H1 (cell line): ENCODE measurements at regions not wholly inside any gene's neighbourhood (a gene's known extent, or its start where the extent isn't known, plus 50 kb on each side); places are given as distances from the start of the nearest gene placed in this dataset.

ENCODE experiments used
- CTCF ChIA-PET: fragments of 300-600 bp; sonication (Branson Sonifier 250); formaldehyde crosslinking; loops from one replicate; lab custom pipeline; 2021; ENCODE audit not compliant: partially characterized antibody; lab: Charles Lee
- POLR2A ChIA-PET: fragments of 300-600 bp; sonication (Branson Sonifier 250); formaldehyde crosslinking; loops from one replicate; lab custom pipeline; 2021; ENCODE audit warnings: inconsistent platforms; ENCODE audit not compliant: partially characterized antibody; lab: Charles Lee
- DNase-seq, 2 experiments: peaks; one replicate each; pipeline versions ENCODE4 v3.0.0 to v3.0.0-alpha.2; 2010 to 2022; ENCODE audit warnings: low spot score in 2 of 2, low read depth in 1 of 2, mixed read lengths in 1 of 2
- FAIRE-seq: peaks from 2 replicates; lab custom pipeline; 2011; peaks lifted over from hg19 to GRCh38; lab: Jason Lieb, UNC
- H2AFZ ChIP-seq: 2 replicates; pipeline ENCODE4 v1.8.1; 2012; ENCODE audit warnings: low read length, inconsistent platforms
- H2AK5ac ChIP-seq: 2 replicates; pipeline ENCODE4 v1.6.1; 2013; ENCODE audit warnings: low read depth, low read length
- H2BK120ac ChIP-seq: replicated peaks from 2 replicates; pipeline ENCODE3; 2013; ENCODE audit warnings: low read depth, low read length, inconsistent platforms
- H2BK12ac ChIP-seq: 2 replicates; pipeline ENCODE4 v1.6.1; 2013; ENCODE audit warnings: low read depth, low read length
- H2BK15ac ChIP-seq: 2 replicates; pipeline ENCODE4 v1.6.1; 2013; ENCODE audit warnings: low read length
- H2BK20ac ChIP-seq: 2 replicates; pipeline ENCODE4 v1.6.1; 2013; ENCODE audit warnings: low read length
- H2BK5ac ChIP-seq: 2 replicates; pipeline ENCODE4 v1.6.1; 2013; ENCODE audit warnings: low read depth, low read length
- H3K14ac ChIP-seq: 2 replicates; pipeline ENCODE4 v1.6.1; 2013; ENCODE audit warnings: inconsistent platforms; ENCODE audit not compliant: insufficient read length
- H3K18ac ChIP-seq: 2 replicates; pipeline ENCODE4 v1.6.1; 2013; ENCODE audit warnings: low read length; ENCODE audit errors: extremely low read depth
- H3K23ac ChIP-seq: 2 replicates; pipeline ENCODE4 v1.6.1; 2013; ENCODE audit warnings: inconsistent platforms; ENCODE audit not compliant: insufficient read length
- H3K23me2 ChIP-seq: 2 replicates; pipeline ENCODE4 v1.6.1; 2013; ENCODE audit warnings: low read depth, low read length
- H3K27ac ChIP-seq: 2 replicates; pipeline ENCODE4 v1.6.1; 2011; ENCODE audit warnings: low read depth, low read length, inconsistent platforms
- H3K27me3 ChIP-seq, 4 experiments: replicated peaks in 1 of 4; 1 replicate in 1 of 4; 2 replicates in 3 of 4; pipeline versions ENCODE4 v1.6.1 to v1.8.1; 2011 to 2013; ENCODE audit warnings: low read length in 3 of 4, mild to moderate bottlenecking in 3 of 4, inconsistent platforms in 2 of 4, mixed read lengths in 2 of 4, moderate library complexity in 1 of 4; ENCODE audit not compliant: control insufficient read depth in 3 of 4, insufficient read depth in 3 of 4; ENCODE audit errors: extremely low read depth in 1 of 4
- H3K36me3 ChIP-seq, 4 experiments: 2 replicates each; pipeline versions ENCODE4 v1.6.1 to v1.8.1; 2011 to 2013; ENCODE audit warnings: mild to moderate bottlenecking in 4 of 4, low read length in 3 of 4, moderate library complexity in 2 of 4, control low read depth in 1 of 4, inconsistent platforms in 1 of 4; ENCODE audit not compliant: insufficient read depth in 4 of 4, control insufficient read depth in 2 of 4
- H3K4ac ChIP-seq: replicated peaks from 2 replicates; pipeline ENCODE3; 2013; ENCODE audit warnings: low read length, low read depth, mixed read lengths, inconsistent platforms; ENCODE audit not compliant: insufficient read length
- H3K4me1 ChIP-seq, 4 experiments: replicated peaks in 1 of 4; 1 replicate in 1 of 4; 2 replicates in 3 of 4; pipeline versions ENCODE4 v1.6.1 to v1.8.1; 2011 to 2013; ENCODE audit warnings: low read length in 3 of 4, inconsistent platforms in 2 of 4, mixed read lengths in 1 of 4; ENCODE audit not compliant: insufficient read depth in 4 of 4, control insufficient read depth in 3 of 4
- H3K4me2 ChIP-seq, 2 experiments: 2 replicates each; pipeline versions ENCODE4 v1.6.1 to v1.8.1; 2011 to 2013; ENCODE audit warnings: low read depth in 2 of 2, low read length in 2 of 2, control low read depth in 1 of 2, inconsistent platforms in 1 of 2, mild to moderate bottlenecking in 1 of 2; ENCODE audit not compliant: insufficient read depth in 1 of 2
- H3K4me3 ChIP-seq, 4 experiments: fragments of 200-600, 300-600 bp in 1 of 4; sonication (generic), shearing (Covaris generic), sonication (Bioruptor Twin) in 1 of 4; 2 replicates each; pipeline versions ENCODE4 v1.5.1 to v1.8.1; 2011 to 2016; ENCODE audit warnings: low read length in 4 of 4, low read depth in 3 of 4, control low read depth in 2 of 4, inconsistent platforms in 2 of 4, mild to moderate bottlenecking in 2 of 4, mixed read lengths in 1 of 4, moderate library complexity in 1 of 4; ENCODE audit not compliant: insufficient read depth in 2 of 4; ENCODE audit errors: extremely low read depth in 1 of 4
- H3K56ac ChIP-seq: replicated peaks from 2 replicates; pipeline ENCODE3; 2013; ENCODE audit warnings: low read depth, mild to moderate bottlenecking, mixed read lengths, low read length, inconsistent platforms; ENCODE audit not compliant: insufficient read length
- H3K79me1 ChIP-seq: 2 replicates; pipeline ENCODE4 v1.6.1; 2013; ENCODE audit warnings: low read depth, low read length, control low read depth
- H3K79me2 ChIP-seq, 2 experiments: 2 replicates each; pipeline versions ENCODE4 v1.6.1 to v1.8.1; 2012 to 2013; ENCODE audit warnings: low read length in 2 of 2, mild to moderate bottlenecking in 2 of 2, inconsistent platforms in 1 of 2; ENCODE audit not compliant: insufficient read depth in 2 of 2, control insufficient read depth in 1 of 2
- H3K9ac ChIP-seq, 4 experiments: replicated peaks in 1 of 4; 1 replicate in 1 of 4; 2 replicates in 3 of 4; pipeline versions ENCODE4 v1.6.1 to v1.8.1; 2011 to 2013; ENCODE audit warnings: low read depth in 3 of 4, low read length in 3 of 4, control low read depth in 2 of 4, mild to moderate bottlenecking in 2 of 4, moderate library complexity in 2 of 4, inconsistent platforms in 1 of 4; ENCODE audit errors: extremely low read depth in 1 of 4
- H3K9me3 ChIP-seq, 2 experiments: 2 replicates each; pipeline versions ENCODE4 v1.6.1 to v1.8.1; 2012 to 2013; ENCODE audit warnings: mild to moderate bottlenecking in 2 of 2, moderate library complexity in 2 of 2, control low read depth in 1 of 2, inconsistent platforms in 1 of 2, low read depth in 1 of 2, low read length in 1 of 2, mixed read lengths in 1 of 2; ENCODE audit not compliant: insufficient read depth in 2 of 2
- H4K20me1 ChIP-seq, 2 experiments: replicated peaks in 1 of 2; 2 replicates each; pipeline versions ENCODE3 to v1.8.1; 2011 to 2013; ENCODE audit warnings: inconsistent platforms in 2 of 2, low read length in 2 of 2, mild to moderate bottlenecking in 1 of 2; ENCODE audit not compliant: insufficient read depth in 2 of 2, control insufficient read depth in 1 of 2
- H4K5ac ChIP-seq: 2 replicates; pipeline ENCODE4 v1.6.1; 2013; ENCODE audit warnings: low read length, low read depth, mixed read lengths, inconsistent platforms; ENCODE audit not compliant: insufficient read length
- H4K8ac ChIP-seq: 2 replicates; pipeline ENCODE4 v1.8.0; 2013; ENCODE audit warnings: mild to moderate bottlenecking, moderate library complexity, low read length, inconsistent platforms; ENCODE audit not compliant: insufficient read depth; ENCODE audit errors: extremely low read depth
- H4K91ac ChIP-seq: replicated peaks from 2 replicates; pipeline ENCODE3; 2013; ENCODE audit warnings: low read length, mixed read lengths, inconsistent platforms; ENCODE audit not compliant: insufficient read length
- TAF1 ChIP-seq: IDR thresholded peaks from 2 replicates; pipeline ENCODE4 v1.6.1; 2011; ENCODE audit warnings: mild to moderate bottlenecking, low read depth, low read length
- WGBS, 2 experiments: shearing (Covaris generic) in 1 of 2; methylation state at CpG; one replicate each; pipeline versions ENCODE4 v1.1.6 to v1.1.7; 2013 to 2015; ENCODE audit warnings: low lambda C conversion rate in 2 of 2, mixed read lengths in 2 of 2, inconsistent platforms in 1 of 2, low coverage in 1 of 2, missing lambda C conversion rate in 1 of 2; ENCODE audit not compliant: insufficient replicate concordance in 2 of 2, insufficient coverage in 1 of 2, insufficient read length in 1 of 2; ENCODE audit errors: extremely low coverage in 1 of 2, missing lambda C conversion rate in 1 of 2; 5-methylcytosine and 5-hydroxymethylcytosine counted together

- Histone ChIP-seq H4K5ac (no peak overlapping the region), H3K4ac (no peak overlapping the region), H3K56ac (no peak overlapping the region), H3K36me3 (no peaks in the 10 kb centered on the region), H3K79me1 (no peaks in the 10 kb centered on the region), H2BK15ac (no peak overlapping the region), H3K9ac (no peak overlapping the region), H2BK5ac (no peak overlapping the region), H3K79me2 (no peaks in the 10 kb centered on the region), H3K18ac (no peak overlapping the region), H3K4me3 (no peak overlapping the region), H3K27me3 (no peaks in the 10 kb centered on the region), H3K9me3 (no peaks in the 10 kb centered on the region), H2BK12ac (no peak overlapping the region), H3K27ac (no peak overlapping the region), H4K20me1 (no peaks in the 10 kb centered on the region), H3K4me2 (no peak overlapping the region), H3K4me1 (no peaks in the 10 kb centered on the region), H3K14ac (no peak overlapping the region), H4K91ac (no peak overlapping the region), H2BK120ac (no peak overlapping the region), H3K23me2 (no peaks in the 10 kb centered on the region), H2AK5ac (no peak overlapping the region), H2AFZ (no peak overlapping the region), H4K8ac (no peak overlapping the region), H3K23ac (no peak overlapping the region), H2BK20ac (no peak overlapping the region)
- no peak for FAIRE-seq
- CTCF ChIA-PET: interaction anchor here (1.5 kb wide), 1 partner anchor 9 kb away, joined by 5 read pairs; no protein-coding TSS in a partner anchor
- TF ChIP-seq TAF1: no peak
- POLR2A ChIA-PET: interaction anchor here (1.1 kb wide), 1 partner anchor 549 kb away, joined by 3 read pairs; no protein-coding TSS in a partner anchor
- WGBS, 2 experiments: 92% methylated on average over 2 of the region's 2 CpGs; no CpG with 5 or more reads in 1 of the 2 experiments
- no peak for DNase-seq
These were observed 166.5 kb upstream of the RORB start for GRCh38 chr9:74330487-74331214.
